ENCODE measurements at regions not wholly inside any gene's neighbourhood (a gene's known extent, or its start where the extent isn't known, plus 50 kb on each side); places are given as distances from the start of the nearest gene placed in this dataset.

DNA sequence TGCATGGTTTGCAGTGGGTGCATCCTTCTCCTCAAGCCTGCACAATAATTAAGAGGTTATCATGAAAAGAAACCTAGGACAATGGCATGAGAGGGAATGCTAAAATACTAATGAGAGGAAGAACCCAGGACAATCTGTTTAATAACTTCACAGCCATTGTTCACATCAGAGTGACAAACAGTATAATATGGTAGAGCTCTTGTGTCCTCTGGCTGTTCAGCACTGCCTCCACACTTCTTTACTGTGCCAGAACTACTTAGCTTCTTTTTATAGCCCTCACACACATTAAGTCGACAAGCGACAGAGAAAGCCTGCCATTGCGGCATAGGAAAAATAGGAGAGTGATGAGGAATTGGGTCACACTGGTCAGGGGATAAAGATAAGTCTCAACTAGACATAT lies 65.0 kb upstream of the MEIS2 start:
- no peak for DNase-seq (ENCODE audit: low spot score)

DNA sequence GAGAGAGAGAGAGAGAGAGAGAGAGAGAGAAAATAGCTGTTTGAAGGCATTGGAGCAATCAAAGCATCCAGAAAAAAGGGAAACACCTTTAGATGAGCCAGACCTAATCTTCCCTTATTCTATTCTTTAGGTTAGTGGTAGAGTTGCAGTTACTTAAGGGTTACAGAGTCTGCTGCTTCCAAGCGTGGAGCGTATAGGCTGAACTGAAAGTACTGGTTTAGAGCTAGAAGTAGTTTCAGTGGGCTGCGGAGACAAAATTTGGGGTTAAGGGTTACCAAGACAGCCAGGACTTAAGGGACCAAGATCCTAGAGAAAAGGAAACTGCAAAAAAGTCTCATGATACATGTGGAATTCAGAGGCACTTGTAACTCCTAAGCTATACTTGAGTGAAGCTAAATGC lies 66.1 kb upstream of the MEIS2 start:
- DNase-seq (ENCODE audit: low spot score): no peak

DNA sequence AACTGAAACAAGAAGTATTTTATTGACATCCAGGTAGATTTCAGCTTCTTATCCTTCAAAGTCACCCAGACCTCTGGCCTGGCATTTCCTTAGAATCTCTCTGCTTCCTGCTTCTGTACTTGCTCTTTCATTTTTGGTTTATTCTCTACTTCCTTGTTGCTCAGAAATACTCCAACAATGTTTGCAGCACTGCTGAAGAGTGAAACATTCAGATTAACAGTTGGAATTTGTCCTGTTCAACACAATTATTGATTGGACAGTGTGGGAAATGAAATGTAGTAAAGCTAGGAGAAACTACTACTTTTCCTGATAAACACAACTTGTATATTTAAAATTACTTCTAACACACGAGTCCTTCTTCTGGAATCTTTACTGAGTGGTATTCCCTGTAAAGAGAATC lies 81.0 kb upstream of the MEIS2 start:
- DNase-seq (ENCODE audit: low spot score): no peak

DNA sequence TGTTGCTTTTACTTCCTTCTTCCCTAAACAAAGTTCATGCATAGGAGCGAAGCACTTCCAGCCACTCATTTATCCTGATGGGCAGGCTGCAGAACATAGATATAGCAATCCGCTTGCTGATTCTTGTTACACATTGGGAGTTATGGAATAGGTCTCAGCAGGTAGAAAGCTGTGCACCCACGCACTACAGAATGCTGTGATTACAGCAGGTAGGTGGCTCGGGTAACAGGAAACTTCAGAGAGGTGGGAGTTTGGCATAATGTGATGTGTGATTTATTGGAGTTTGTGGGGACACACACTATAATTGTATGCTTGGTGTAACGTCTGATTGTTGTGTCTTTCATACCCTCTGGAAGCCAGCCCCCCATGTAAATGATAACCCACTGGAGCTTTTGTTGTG lies 99.2 kb upstream of the MEIS2 start:
- no peak for DNase-seq (ENCODE audit: low spot score)

DNA sequence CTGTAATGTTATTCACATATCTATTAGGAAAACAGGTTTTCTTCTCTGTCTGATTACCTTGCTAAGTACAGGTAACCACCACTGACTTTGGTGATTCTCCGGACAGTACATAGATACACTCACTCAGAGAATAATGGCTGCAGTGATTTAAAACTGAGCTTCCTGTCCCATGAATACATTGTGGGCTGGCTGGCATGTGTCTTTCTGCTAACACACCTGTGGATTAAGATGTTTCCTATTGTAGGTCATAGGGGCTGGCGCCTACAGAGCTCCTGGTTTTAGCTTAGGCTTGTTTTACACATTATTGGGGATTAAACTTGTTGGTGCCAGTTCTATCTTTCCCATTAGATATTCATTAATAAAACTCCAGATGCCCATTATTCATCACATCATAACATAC lies 102.7 kb upstream of the MEIS2 start:
- DNase-seq (ENCODE audit: low spot score): no peak

DNA sequence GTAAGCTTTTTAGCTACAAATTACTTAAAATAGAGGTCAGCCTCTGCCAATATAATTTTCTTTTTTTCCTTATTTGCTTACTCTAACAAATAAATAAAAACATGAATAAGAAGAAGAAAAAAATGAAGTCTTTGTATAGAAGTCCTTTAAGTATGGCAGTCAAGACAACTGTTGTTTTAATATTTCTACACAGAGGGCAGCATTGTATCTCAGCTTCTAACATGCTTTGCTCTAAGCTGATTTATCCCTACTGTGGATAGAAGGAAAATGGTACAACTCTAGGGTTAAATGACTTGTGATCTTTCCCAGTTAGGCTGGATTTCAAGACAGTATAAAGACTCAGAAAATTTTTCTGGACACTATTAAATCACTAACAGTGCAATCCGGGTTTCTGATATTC lies 104.3 kb upstream of the MEIS2 start:
- DNase-seq (ENCODE audit: low spot score): no peak

DNA sequence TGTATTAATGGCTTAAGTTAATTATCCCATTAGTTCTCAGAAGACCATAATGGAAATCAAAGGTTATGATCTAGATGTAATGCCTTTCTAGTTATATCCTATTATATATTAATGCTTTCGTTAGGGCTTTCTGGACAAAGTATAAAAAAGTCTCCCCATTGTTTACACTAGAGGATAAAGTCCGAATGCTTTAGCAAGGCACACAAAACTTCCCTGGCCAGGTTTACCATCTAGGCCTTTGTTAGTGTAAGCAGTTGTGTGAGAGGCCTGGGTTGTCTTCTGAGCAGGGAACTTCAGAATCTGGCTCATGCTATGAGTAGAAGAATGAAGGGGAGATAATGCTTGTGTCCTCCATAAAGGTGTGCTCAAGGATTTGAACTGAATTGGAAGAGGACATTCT lies 106.3 kb upstream of the MEIS2 start:
- no peak for DNase-seq (ENCODE audit: low spot score)

DNA sequence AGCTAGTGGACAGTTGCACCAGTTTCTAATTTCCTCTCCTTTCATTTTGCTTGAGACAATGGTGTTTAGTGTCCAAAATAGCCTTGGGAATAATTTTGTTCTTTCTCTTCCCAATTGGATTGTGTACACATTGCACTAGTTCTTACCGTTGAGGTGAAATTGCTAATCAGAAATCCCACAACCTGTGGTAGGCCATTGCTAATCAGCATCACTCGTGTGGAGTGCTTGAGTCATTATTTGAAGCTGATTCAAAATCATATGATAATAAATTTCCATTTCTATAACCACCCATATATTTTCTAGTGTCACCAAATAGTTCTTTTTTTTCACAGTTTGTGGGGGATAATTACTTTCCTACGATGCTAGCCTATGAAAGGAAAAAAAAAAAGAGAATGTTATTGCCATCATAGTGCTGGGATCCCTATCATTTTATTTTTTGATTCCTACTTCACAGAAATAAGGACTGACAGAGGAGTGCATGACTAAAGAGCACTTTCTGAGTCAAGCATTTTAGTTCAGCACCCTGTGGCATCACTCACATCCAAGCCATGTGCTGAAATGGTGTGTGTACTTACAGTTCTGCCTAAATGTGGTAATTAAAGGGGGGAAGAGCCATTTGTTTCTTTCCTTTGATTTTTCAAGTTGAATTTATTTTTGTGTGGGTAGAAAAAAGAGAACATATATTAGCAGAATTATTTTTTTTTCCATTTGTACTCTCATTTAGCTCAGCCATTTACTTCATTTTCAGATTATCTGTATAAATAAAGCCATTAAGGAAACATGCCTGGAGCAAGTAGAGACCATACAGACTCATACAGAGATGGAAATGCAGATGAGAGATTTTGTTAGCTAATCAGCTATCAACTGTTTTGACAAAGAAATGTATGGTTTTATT lies 108.0 kb upstream of the MEIS2 start:
- DNase-seq (ENCODE audit: low spot score): no peak

DNA sequence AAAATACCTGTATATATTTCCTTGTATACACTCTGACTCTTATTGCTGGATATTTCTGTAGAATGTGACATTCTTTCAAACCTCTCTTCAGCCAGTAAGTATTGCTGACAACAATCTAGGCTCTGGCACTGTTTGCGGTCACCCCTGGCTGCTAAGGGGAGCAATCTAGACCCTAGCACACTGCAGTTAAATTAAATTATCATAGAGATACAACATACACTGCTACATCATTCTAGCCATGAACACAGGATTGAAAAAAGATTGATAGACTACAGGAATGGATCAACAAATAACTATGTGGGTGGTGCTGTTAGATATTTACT lies 108.7 kb upstream of the MEIS2 start:
- DNase-seq (ENCODE audit: low spot score): no peak

DNA sequence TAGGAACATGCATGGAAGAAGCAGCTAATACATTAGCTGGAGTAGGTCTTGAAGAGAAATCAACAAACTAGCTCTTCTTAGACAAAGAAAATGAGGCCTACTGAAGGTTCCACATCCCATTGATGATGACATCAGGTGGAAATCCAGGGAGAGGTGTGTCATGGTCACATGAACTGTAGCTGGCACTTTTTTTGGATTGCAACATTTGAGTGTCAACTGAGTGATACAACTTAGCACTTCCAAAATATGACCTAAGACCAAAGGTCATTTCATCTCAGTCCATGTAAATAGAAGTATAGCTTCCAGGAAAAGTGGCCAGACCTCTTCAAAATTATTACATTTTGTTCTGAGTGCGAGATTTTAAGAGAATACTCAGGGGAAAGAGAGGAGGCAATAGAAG lies 117.2 kb upstream of the MEIS2 start:
- no peak for DNase-seq (ENCODE audit: low spot score)

DNA sequence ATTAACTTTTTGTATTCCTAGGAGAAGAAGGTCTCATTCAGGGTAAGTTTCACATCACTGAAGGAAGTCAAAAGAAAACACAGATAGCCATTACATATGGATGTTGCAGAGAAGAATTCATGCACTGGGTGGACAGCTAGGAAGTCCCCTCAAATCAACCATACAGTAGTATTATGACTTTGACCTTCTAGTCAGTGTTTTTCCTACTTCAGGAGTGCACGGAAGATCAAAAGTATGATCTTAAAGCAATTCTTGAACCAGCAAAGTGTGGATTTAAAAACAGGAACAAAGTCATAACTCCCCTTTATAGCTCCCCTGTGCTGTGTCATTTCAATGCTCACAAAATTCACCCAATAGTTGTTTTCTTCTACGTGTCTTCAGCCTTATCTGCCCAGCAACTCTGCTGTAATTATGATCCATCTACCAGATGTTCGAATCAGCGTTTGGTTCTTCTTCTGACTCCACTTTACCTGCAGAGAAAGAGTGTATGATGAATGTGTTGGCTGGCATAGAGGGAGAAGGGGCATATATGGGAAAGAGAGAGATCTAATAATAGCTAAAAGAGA lies 118.1 kb upstream of the MEIS2 start:
- DNase-seq (ENCODE audit: low spot score): no peak

DNA sequence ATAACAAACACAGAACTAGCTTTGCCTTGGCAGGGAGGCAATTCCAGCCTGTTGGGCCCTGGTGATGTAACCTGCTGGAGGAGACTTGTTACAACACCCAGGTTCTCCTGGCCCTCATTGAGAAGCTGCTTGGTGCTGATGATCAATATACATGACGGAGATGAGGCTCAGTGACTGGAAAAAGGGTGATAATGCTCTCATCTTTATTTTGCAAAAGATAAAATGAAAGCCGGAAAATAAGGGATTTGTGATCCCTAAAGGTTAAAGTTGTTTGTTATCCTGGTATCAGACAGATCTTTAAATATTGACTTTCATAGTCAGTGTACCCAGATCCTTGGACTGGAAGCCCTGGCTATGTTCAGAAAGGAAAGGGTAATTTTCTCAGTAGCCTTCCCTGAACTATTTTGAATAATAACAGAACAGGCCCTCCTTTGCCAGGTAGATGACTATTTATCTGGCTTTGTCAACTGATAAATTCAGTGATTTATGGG lies 118.9 kb upstream of the MEIS2 start:
- no peak for DNase-seq (ENCODE audit: low spot score)

DNA sequence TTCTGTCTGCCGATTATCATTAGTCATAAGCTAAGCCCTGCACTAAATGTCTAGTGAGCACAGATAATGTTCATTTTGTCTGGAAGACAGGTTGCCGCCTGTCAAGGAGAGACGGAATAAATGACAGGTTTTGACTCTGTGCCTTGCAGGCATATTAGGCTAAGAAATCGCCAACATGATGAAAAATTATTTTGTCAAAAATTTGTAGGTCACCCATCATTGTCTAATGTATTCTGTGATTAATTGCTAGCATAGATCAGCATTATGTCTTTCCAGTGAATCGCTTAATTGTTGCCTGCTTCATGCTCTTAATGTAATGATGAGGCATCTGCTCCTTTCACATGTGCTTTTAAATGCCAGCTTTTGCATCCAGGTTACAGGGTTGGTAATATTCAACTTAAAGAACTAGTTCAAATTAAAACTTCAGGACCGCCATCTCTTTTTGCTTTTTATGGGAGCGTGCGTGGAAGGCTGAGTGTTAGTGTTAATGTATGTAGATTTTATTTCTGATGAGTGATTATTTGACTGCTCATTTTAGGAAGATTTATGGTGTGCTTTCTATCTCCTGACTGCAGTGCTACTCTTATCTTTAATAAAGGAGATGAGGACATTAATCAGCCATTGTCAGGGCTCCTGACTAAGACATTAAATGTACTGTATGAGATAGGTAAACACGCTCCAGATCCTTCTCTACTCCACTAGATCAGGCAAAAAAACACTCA lies 120.8 kb upstream of the MEIS2 start:
- no peak for DNase-seq (ENCODE audit: low spot score)

DNA sequence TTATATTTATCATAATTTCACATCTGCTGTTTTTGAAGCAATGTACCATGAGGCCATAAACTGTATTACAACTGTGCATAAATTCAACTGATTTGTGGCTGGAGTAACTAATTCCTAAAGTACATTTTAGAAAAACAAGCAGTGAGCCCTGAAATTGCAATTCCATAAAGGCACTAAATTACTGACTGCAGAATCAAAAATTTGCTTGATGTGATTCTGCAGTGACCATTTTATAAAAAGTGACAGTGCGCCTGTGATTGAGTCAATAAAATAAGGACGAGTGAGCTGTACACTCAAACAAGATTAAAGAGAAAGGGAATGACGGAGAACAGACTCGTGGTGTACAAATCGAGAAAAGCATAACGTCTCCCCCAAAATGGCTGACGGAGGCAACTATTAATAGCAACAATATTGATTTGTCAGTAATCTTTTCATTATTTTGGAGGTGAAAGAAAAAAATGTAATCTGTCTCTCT lies 121.4 kb upstream of the MEIS2 start:
- no peak for DNase-seq (ENCODE audit: low spot score)

DNA sequence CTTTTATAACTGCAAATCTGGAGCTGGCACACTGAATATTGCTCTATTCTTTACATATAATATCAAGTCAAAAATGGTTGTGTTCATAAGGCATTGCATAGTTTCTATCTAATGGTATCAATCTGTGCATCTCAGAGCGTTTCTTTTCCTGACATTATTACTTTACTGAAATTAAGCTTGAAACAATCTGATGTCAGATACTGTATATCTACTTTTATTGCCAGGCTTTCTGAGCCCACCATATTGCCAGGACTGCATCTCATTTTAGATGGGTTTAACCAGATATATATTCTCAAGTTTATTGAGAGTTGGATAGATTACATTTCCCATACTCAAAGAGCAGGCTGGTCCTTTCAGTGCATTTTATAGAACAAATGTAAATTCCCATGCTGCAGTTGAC lies 122.7 kb upstream of the MEIS2 start:
- DNase-seq (ENCODE audit: low spot score): no peak

DNA sequence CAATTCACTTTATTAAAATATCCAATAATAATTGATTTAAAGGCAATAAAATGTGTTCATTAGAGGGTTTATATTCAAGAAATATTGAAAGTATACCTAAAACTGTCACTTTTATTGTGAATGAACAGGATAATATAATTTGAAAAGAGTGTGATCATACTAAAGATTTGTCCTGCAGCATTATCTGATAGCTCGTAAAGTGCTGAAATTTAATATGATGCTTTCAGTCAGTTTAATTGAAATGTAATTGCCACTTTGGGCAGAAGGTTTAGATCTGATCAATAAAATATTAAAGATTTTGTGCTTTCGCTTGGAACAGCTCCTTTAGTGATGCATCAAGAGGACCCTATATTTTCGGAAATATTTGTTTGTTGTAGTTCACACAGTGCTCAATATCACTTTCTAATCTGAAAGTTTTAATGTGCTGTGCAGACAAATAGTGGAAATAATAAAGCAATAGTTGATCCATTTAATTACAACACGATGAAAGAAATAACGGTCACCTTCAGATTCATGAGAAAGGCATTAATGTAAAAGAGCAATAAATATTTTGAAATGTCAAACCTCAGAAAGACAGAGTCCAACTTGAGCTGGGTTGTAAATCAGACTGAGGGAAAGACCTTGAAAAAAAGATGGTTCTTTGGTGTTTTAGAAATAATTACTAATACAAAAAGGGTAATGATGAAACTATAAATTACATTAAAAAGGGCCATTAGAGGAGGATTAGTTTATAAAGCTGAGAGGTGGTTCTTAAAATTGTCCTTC lies 129.7 kb upstream of the MEIS2 start:
- DNase-seq (ENCODE audit: low spot score): no peak

DNA sequence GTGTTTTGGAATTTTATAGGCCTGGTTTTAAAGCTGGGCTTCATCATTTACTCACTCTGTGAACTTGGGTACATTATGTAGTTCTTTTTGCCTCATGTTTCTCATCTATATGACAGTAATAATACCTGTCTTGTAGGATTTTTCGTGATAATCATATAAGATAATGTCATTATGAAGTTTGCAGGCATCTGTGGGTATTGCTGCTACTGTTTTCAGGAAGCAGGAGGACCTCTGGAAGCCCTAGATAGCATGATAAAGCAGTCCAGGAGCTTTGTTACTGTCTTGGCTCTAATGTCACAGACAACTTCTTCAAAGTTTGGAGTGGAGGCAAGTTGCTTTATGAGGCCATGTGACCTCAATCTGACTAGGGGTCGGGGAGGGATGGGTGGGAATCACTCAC lies 145.0 kb upstream of the MEIS2 start:
- DNase-seq (ENCODE audit: low spot score): no peak

DNA sequence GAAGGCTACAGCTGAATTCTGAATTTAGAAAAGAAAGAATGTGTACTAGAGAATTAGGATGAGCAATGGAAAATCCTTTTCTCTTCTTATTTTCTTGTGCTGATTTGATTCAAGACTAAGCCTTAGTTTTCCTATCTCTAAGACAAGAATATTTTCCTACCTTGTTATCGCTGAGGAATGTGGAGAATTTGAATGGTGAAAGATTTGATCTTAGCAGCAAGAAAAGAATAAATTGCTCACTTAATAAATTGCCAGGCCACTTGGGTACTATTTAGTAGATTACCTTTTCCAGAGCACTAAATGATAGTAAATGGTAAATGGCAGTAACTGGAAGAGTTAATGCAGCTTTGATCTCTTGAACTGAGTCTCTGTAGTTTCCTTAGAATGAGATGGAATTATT lies 145.7 kb upstream of the MEIS2 start:
- DNase-seq (ENCODE audit: low spot score): no peak

DNA sequence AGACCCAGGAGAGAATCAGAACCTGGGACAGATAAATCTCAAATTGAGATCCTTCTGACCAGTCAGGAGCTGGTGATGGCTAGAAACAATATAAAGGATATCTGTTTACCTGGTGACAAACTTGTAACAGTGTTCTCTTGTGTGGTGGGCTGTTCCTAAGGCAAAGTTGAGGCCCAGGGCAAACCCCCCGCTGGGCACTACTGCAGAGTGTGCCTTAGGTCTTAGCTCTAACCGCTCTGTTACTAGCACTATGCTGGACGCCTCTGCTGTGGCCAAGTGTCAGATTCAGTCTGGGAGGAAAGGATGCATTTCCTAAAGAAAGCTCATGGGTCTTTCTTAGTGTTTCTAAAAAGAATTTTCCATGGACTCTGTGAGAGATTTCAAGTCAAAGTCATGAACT lies 146.5 kb upstream of the MEIS2 start:
- DNase-seq (ENCODE audit: low spot score): no peak

DNA sequence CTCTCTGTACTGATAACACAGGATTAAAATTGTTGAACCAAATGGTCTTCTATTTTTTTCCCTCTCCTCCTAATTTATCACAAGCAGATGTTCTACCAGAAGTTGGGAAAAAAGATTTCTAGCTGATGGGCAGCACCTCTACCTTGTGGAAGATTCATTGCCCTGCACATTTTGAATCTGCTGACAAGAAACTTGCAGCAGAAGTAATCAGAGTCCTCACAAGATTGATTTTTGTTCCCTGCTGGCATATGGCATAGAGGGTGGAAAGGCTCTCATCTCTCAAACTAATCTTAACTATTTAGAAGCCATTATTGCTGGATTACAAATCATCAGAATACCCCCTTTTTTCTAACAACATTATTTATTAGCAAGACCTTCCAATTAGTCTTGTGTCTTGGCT lies 148.9 kb upstream of the MEIS2 start:
- DNase-seq (ENCODE audit: low spot score): no peak

DNA sequence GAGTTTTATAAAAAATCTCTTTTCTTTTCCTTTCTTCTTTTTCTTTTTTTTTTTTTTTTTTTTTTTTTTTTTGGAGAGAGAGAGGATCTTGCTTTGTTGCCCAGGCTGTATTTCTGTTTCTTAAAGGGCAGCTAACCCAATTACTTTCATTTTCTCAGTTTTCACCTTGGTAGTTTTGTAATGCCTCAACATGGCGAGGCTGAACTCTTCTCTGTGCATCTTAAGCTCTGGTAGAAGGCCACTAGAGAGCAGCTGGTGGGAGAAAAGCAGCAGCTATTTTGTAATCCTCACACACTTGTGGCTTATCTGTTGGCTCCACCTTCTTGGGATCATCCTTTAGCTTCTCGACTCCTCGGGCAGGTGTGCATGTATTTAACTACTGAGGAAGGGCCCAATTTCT lies 152.2 kb upstream of the MEIS2 start:
- DNase-seq (ENCODE audit: low spot score): no peak

DNA sequence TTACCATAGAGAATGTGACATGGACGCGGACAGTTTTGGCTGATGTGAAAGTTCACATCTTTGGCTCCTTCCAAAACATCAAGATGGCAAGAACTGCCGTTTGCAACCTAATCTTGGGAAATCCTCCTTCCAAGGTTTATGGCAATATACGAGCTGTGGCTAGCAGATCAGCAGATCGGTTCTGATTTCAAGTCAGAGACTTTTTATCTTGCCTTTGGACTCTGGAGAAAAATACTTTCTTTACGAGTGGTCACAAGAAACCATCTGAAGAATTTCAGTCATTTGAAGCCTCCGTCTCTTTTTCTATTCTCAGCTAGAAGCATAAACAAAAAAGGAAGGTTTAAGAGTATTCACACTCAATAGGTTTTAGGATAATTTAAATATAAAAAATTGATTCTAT lies 153.5 kb upstream of the MEIS2 start:
- DNase-seq (ENCODE audit: low spot score): no peak

DNA sequence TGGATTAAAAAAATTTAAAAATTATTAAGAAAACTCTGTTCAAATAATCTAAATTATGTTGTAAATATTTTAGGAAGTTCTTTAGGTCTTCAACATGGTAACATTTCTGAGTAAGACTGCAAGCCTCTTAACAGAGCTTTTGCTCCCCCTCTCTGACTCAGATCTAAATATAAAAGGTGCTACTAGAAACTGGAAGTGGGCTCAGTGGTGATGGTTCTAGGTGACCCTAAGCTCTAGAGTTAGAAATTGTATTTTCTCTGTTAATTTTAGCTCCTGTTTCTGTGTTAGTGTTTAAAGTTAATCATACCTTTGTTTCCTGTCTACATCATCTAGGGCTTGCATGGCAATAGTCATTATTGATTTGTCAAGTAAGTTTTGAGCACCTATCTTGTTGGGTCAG lies 159.9 kb upstream of the MEIS2 start:
- no peak for DNase-seq (ENCODE audit: low spot score)

Data from CD4-positive, alpha-beta T cell treated with Interleukin-15 for 4 hours (primary cell).